GM23338 (cell line): ENCODE measurements at regions not wholly inside any gene's neighbourhood (a gene's known extent, or its start where the extent isn't known, plus 50 kb on each side); places are given as distances from the start of the nearest gene placed in this dataset.

Experiments used
- ATAC-seq: fragments of 200-7000 bp; cut with Tn5 transposase; 3 replicates; pipeline ENCODE4 v1.9.1; 2020
- DNase-seq: peaks from one replicate; pipeline ENCODE4 v3.0.0-alpha.2; 2015; ENCODE audit warnings: low spot score
- H2AFZ ChIP-seq: fragments of 200-600 bp; sonication (generic); 2 replicates; pipeline ENCODE4 v1.8.0; 2016; ENCODE audit warnings: antibody characterized with exemption, mild to moderate bottlenecking, moderate library complexity
- H3F3A ChIP-seq: fragments of 200-600 bp; sonication (generic); replicated peaks from 2 replicates; pipeline ENCODE4 v1.8.0; 2017; ENCODE audit warnings: antibody characterized with exemption, mixed run types, low read depth
- H3K27ac ChIP-seq: fragments of 200-600 bp; sonication (generic); 2 replicates; pipeline ENCODE4 v1.6.1; 2016; ENCODE audit warnings: low read depth
- H3K27me3 ChIP-seq: fragments of 200-600 bp; sonication (generic); 2 replicates; pipeline ENCODE4 v1.8.0; 2016; ENCODE audit warnings: mild to moderate bottlenecking, mixed run types, moderate library complexity; ENCODE audit not compliant: insufficient read depth
- H3K36me3 ChIP-seq: fragments of 200-600 bp; sonication (generic); 2 replicates; pipeline ENCODE4 v1.8.0; 2016; ENCODE audit warnings: mild to moderate bottlenecking; ENCODE audit not compliant: insufficient read depth
- H3K4me1 ChIP-seq: fragments of 200-600 bp; sonication (generic); 2 replicates; pipeline ENCODE4 v1.8.0; 2016; ENCODE audit warnings: mild to moderate bottlenecking, moderate library complexity; ENCODE audit not compliant: insufficient read depth
- H3K4me2 ChIP-seq: fragments of 200-600 bp; sonication (generic); 2 replicates; pipeline ENCODE4 v1.7.1; 2017; ENCODE audit warnings: mixed run types
- H3K4me3 ChIP-seq: fragments of 200-600 bp; sonication (generic); 2 replicates; pipeline ENCODE4 v1.6.1; 2016; ENCODE audit warnings: mixed run types
- H3K79me2 ChIP-seq: fragments of 200-600 bp; sonication (generic); replicated peaks from 2 replicates; pipeline ENCODE4 v1.8.0; 2017; ENCODE audit warnings: mild to moderate bottlenecking; ENCODE audit not compliant: insufficient read depth
- H3K9me2 ChIP-seq: fragments of 200-600 bp; sonication (generic); 2 replicates; pipeline ENCODE4 v1.8.0; 2017; ENCODE audit not compliant: insufficient read depth
- H4K20me1 ChIP-seq: fragments of 200-600 bp; sonication (generic); replicated peaks from 2 replicates; pipeline ENCODE4 v1.8.0; 2017; ENCODE audit warnings: mild to moderate bottlenecking; ENCODE audit not compliant: insufficient read depth
- H3K27ac Mint-ChIP-seq: 2 replicates; pipeline ENCODE4 v1.8.0; 2020; ENCODE audit warnings: inconsistent platforms, mild to moderate bottlenecking, moderate library complexity, mixed read lengths
- H3K27me3 Mint-ChIP-seq: 3 replicates; pipeline ENCODE4 v1.8.0; 2022; ENCODE audit warnings: low read depth, mild to moderate bottlenecking, moderate library complexity, mixed read lengths, inconsistent platforms; ENCODE audit not compliant: insufficient read depth, poor library complexity
- H3K36me3 Mint-ChIP-seq: 3 replicates; pipeline ENCODE4 v1.8.0; 2021; ENCODE audit warnings: low read depth, mild to moderate bottlenecking, inconsistent platforms, moderate library complexity, mixed read lengths
- H3K4me1 Mint-ChIP-seq: 3 replicates; pipeline ENCODE4 v1.8.0; 2020; ENCODE audit warnings: mild to moderate bottlenecking, inconsistent platforms, mixed read lengths
- H3K4me3 Mint-ChIP-seq: 3 replicates; pipeline ENCODE4 v1.8.0; 2021; ENCODE audit warnings: moderate library complexity, mild to moderate bottlenecking, inconsistent platforms, mixed read lengths
- H3K9me3 Mint-ChIP-seq: 3 replicates; pipeline ENCODE4 v1.8.0; 2020; ENCODE audit warnings: moderate library complexity, mild to moderate bottlenecking, inconsistent platforms, mixed read lengths
- CREB1 ChIP-seq: fragments of 250-450 bp; sonication (Bioruptor Pico); IDR thresholded peaks from 2 replicates; pipeline ENCODE4 v1.5.0; 2020; ENCODE audit warnings: low read depth, mild to moderate bottlenecking, moderate library complexity
- EZH2 ChIP-seq: fragments of 200-600 bp; sonication (generic); IDR thresholded peaks from one replicate; pipeline ENCODE4 v1.8.0; 2017; ENCODE audit warnings: antibody characterized with exemption, mild to moderate bottlenecking, low read depth; ENCODE audit not compliant: unreplicated experiment
- JUNB ChIP-seq: IDR thresholded peaks from one replicate; pipeline ENCODE4 v1.6.1; 2016; ENCODE audit warnings: antibody characterized with exemption; ENCODE audit not compliant: unreplicated experiment
- NANOG ChIP-seq: IDR thresholded peaks from 2 replicates; pipeline ENCODE4 v1.6.1; 2016; ENCODE audit warnings: antibody characterized with exemption, borderline replicate concordance
- STAT1 ChIP-seq: IDR thresholded peaks from one replicate; pipeline ENCODE4 v1.6.1; 2016; ENCODE audit warnings: antibody characterized with exemption; ENCODE audit not compliant: unreplicated experiment
- ZNF114 ChIP-seq: fragments of 250-450 bp; sonication (Bioruptor Pico); IDR thresholded peaks from 2 replicates; pipeline ENCODE4 v1.5.0; 2020; ENCODE audit warnings: mild to moderate bottlenecking, moderate library complexity
- ZNF331 ChIP-seq: fragments of 250-450 bp; sonication (Bioruptor Pico); IDR thresholded peaks from 2 replicates; pipeline ENCODE4 v1.5.0; 2020; ENCODE audit warnings: low read depth, mild to moderate bottlenecking, moderate library complexity
- TF ChIP-seq, protein P1 (sequence below): fragments of 250-450 bp; sonication (Bioruptor Pico); IDR thresholded peaks from 2 replicates; pipeline ENCODE4 v1.5.0; 2020; ENCODE audit warnings: mild to moderate bottlenecking, moderate library complexity
- TF ChIP-seq, protein P2 (sequence below): IDR thresholded peaks from one replicate; pipeline ENCODE4 v1.6.1; 2018; ENCODE audit warnings: antibody characterized with exemption; ENCODE audit not compliant: unreplicated experiment

DNA sequence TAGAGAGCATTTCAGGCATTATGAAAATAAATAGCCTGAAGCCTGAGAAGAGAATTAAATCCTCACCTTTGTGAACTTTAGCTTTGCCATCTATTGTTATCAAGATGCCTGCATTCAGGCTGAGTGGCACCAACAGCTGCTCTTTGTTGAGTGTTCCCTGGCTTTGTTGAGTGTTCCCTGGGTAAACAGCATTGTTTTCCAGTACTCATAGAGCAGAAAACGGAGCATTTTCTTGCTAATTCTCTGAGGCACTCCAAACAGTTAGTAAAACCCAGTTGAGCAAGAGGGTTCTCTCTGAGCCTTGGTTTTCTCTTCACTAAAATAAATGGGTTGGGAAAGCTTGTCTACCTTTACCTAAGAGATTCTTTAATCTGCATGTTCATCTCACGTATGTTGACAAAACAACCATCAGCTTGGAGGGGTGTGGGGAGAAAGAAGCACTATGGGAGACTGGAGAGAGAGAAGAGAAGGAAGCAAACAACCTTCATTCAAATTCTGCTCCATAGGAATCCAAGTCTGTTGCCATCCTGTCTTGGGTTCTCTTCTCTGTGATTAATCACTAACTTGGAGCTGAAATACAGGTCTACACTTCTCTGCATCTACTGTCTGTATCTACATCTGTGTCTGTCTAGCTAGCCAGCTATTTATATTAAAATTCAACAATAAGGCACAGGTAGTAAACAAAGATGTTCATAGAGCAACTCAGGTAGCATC, 567.0 kb upstream of the SOX11 start:
- DNase-seq, result peak; percentile 44

DNA sequence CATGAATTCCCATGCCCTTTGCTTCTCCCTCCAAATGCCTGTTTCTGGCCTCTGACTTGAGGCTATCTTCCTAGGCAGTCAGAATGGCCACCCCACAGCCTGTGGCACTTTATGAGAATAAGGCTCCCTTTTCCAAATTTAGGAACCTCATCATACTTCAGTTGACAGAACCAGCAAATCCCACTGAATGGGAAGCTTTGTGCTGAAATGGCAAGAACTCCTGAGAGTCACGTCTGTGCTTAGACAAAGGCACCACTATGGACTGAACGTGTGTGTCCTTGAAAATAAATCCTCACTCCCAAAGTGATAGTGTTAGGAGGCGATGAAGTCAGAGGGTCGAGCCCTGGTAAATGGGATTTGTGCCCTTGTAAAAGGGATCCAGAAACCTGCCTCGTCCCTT, 559.9 kb upstream of the SOX11 start:
- ATAC-seq (no peak), DNase-seq (no peak)
- peaks cover 3% of the 10 kb centered on the region for H3K27me3 Mint-ChIP-seq
- no peaks in the 10 kb centered on the region for H3K4me1 Mint-ChIP-seq
- no peak overlapping the region for H3K4me3 Mint-ChIP-seq
- no peak overlapping the region for H3K27ac Mint-ChIP-seq
- peaks cover 20% of the 10 kb centered on the region for H3K36me3 Mint-ChIP-seq
- Histone ChIP-seq H3K79me2 (no peaks in the 10 kb centered on the region), H3K4me3 (no peak overlapping the region), H4K20me1 (no peaks in the 10 kb centered on the region), H3K4me2 (no peak overlapping the region), H3K36me3 (no peaks in the 10 kb centered on the region), H3F3A (no peaks in the 10 kb centered on the region), H3K9me2 (no peaks in the 10 kb centered on the region), H3K4me1 (no peaks in the 10 kb centered on the region), H3K27me3 (no peaks in the 10 kb centered on the region), H2AFZ (no peak overlapping the region), H3K27ac (no peak overlapping the region)
- H3K9me3 Mint-ChIP-seq, result peaks cover 81% of the 10 kb centered on the region
- TF ChIP-seq ZNF331 (CRISPR knock-in tag), result no peak
- no peak for TF ChIP-seq JUNB
- no peak for TF ChIP-seq EZH2
- TF ChIP-seq CREB1 (CRISPR knock-in tag), result no peak
- no peak for TF ChIP-seq NANOG
- TF ChIP-seq STAT1, result no peak
- TF ChIP-seq, protein P1, sequence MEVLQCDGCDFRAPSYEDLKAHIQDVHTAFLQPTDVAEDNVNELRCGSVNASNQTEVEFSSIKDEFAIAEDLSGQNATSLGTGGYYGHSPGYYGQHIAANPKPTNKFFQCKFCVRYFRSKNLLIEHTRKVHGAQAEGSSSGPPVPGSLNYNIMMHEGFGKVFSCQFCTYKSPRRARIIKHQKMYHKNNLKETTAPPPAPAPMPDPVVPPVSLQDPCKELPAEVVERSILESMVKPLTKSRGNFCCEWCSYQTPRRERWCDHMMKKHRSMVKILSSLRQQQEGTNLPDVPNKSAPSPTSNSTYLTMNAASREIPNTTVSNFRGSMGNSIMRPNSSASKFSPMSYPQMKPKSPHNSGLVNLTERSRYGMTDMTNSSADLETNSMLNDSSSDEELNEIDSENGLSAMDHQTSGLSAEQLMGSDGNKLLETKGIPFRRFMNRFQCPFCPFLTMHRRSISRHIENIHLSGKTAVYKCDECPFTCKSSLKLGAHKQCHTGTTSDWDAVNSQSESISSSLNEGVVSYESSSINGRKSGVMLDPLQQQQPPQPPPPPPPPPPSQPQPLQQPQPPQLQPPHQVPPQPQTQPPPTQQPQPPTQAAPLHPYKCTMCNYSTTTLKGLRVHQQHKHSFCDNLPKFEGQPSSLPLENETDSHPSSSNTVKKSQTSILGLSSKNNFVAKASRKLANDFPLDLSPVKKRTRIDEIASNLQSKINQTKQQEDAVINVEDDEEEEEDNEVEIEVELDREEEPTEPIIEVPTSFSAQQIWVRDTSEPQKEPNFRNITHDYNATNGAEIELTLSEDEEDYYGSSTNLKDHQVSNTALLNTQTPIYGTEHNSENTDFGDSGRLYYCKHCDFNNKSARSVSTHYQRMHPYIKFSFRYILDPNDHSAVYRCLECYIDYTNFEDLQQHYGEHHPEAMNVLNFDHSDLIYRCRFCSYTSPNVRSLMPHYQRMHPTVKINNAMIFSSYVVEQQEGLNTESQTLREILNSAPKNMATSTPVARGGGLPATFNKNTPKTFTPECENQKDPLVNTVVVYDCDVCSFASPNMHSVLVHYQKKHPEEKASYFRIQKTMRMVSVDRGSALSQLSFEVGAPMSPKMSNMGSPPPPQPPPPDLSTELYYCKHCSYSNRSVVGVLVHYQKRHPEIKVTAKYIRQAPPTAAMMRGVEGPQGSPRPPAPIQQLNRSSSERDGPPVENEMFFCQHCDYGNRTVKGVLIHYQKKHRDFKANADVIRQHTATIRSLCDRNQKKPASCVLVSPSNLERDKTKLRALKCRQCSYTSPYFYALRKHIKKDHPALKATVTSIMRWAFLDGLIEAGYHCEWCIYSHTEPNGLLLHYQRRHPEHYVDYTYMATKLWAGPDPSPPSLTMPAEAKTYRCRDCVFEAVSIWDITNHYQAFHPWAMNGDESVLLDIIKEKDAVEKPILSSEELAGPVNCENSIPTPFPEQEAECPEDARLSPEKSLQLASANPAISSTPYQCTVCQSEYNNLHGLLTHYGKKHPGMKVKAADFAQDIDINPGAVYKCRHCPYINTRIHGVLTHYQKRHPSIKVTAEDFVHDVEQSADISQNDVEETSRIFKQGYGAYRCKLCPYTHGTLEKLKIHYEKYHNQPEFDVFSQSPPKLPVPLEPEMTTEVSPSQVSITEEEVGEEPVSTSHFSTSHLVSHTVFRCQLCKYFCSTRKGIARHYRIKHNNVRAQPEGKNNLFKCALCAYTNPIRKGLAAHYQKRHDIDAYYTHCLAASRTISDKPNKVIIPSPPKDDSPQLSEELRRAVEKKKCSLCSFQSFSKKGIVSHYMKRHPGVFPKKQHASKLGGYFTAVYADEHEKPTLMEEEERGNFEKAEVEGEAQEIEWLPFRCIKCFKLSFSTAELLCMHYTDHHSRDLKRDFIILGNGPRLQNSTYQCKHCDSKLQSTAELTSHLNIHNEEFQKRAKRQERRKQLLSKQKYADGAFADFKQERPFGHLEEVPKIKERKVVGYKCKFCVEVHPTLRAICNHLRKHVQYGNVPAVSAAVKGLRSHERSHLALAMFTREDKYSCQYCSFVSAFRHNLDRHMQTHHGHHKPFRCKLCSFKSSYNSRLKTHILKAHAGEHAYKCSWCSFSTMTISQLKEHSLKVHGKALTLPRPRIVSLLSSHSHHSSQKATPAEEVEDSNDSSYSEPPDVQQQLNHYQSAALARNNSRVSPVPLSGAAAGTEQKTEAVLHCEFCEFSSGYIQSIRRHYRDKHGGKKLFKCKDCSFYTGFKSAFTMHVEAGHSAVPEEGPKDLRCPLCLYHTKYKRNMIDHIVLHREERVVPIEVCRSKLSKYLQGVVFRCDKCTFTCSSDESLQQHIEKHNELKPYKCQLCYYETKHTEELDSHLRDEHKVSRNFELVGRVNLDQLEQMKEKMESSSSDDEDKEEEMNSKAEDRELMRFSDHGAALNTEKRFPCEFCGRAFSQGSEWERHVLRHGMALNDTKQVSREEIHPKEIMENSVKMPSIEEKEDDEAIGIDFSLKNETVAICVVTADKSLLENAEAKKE, result no peak
- TF ChIP-seq, protein P2, sequence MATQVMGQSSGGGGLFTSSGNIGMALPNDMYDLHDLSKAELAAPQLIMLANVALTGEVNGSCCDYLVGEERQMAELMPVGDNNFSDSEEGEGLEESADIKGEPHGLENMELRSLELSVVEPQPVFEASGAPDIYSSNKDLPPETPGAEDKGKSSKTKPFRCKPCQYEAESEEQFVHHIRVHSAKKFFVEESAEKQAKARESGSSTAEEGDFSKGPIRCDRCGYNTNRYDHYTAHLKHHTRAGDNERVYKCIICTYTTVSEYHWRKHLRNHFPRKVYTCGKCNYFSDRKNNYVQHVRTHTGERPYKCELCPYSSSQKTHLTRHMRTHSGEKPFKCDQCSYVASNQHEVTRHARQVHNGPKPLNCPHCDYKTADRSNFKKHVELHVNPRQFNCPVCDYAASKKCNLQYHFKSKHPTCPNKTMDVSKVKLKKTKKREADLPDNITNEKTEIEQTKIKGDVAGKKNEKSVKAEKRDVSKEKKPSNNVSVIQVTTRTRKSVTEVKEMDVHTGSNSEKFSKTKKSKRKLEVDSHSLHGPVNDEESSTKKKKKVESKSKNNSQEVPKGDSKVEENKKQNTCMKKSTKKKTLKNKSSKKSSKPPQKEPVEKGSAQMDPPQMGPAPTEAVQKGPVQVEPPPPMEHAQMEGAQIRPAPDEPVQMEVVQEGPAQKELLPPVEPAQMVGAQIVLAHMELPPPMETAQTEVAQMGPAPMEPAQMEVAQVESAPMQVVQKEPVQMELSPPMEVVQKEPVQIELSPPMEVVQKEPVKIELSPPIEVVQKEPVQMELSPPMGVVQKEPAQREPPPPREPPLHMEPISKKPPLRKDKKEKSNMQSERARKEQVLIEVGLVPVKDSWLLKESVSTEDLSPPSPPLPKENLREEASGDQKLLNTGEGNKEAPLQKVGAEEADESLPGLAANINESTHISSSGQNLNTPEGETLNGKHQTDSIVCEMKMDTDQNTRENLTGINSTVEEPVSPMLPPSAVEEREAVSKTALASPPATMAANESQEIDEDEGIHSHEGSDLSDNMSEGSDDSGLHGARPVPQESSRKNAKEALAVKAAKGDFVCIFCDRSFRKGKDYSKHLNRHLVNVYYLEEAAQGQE, result no peak
- TF ChIP-seq ZNF114 (CRISPR knock-in tag), result no peak

More for the DNA sequence above, 567.0 kb upstream of the SOX11 start:
- Histone ChIP-seq H3K4me3 (no peak overlapping the region), H3K9me2 (no peaks in the 10 kb centered on the region), H3K27me3 (no peaks in the 10 kb centered on the region), H3K36me3 (no peaks in the 10 kb centered on the region), H3K79me2 (no peaks in the 10 kb centered on the region), H3F3A (no peaks in the 10 kb centered on the region), H3K27ac (no peak overlapping the region; the same call in 1 of the 2 replicates), H3K4me1 (peaks cover 6% of the 10 kb centered on the region), H2AFZ (no peak overlapping the region), H4K20me1 (no peaks in the 10 kb centered on the region), H3K4me2 (no peak overlapping the region)
- Mint-ChIP-seq H3K4me1 (peaks cover 4% of the 10 kb centered on the region; the same call in 2 of the 3 replicates), H3K27me3 (no peaks in the 10 kb centered on the region), H3K9me3 (peaks cover 65% of the 10 kb centered on the region), H3K27ac (no peak overlapping the region), H3K4me3 (no peak overlapping the region), H3K36me3 (no peaks in the 10 kb centered on the region)
- ATAC-seq, result peak; percentile 86
- TF ChIP-seq NANOG (0 out of 2 replicates have a peak, but pooled peaks have one; percentile 19), STAT1 (no peak)
